ENCODE measurements at regions not wholly inside any gene's neighbourhood (a gene's known extent, or its start where the extent isn't known, plus 50 kb on each side); places are given as distances from the start of the nearest gene placed in this dataset.

GRCh38 chr12:97229004-97229403 lies 233.6 kb upstream of the RMST start:
- no peak overlapping the region for H3K27ac ChIP-seq (ENCODE audit: control insufficient read depth, insufficient read depth, low read length)
- dilution Hi-C loops (cut with MboI; ENCODE audit: extremely low pct_ligation_motif_present, low sequenced_read_pairs): no loop called here
- FAIRE-seq: no peak
- H3K4me2 ChIP-seq (ENCODE audit: control insufficient read depth, extremely low read depth, insufficient read depth, low read depth, low read length): no peak overlapping the region
- TF ChIP-seq EZH2 (IDR thresholded peaks at IDR 0.05; ENCODE audit: low read length): no peak
- H3K36me3 ChIP-seq (ENCODE audit: control insufficient read depth in 2 of 2, extremely low read depth in 1 of 2, insufficient read depth in 2 of 2, low read length in 2 of 2): no peaks in the 10 kb centered on the region
- no peaks in the 10 kb centered on the region for H3K4me1 ChIP-seq (ENCODE audit: control insufficient read depth, extremely low read depth, insufficient read depth, low read length)
- H3K27me3 ChIP-seq (ENCODE audit: control insufficient read depth, extremely low read depth, insufficient read depth, low read length): no peaks in the 10 kb centered on the region
- no peaks in the 10 kb centered on the region for H3K9me1 ChIP-seq (ENCODE audit: control insufficient read depth, extremely low read depth, insufficient read depth, low read length)
- no peak overlapping the region for H2AFZ ChIP-seq (ENCODE audit: control insufficient read depth, low read length)
- H3K4me3 ChIP-seq (ENCODE audit: control insufficient read depth in 2 of 3, extremely low read depth in 1 of 3, insufficient read depth in 2 of 3, low read depth in 1 of 3, low read length in 3 of 3): no peak overlapping the region
- H3K79me2 ChIP-seq (ENCODE audit: control insufficient read depth, insufficient read depth, low read length): no peaks in the 10 kb centered on the region
- DNase-seq (ENCODE audit: low read depth, low spot score): no peak
- no peaks in the 10 kb centered on the region for H3K9me3 ChIP-seq (ENCODE audit: control insufficient read depth, low read depth, low read length)
- no peaks in the 10 kb centered on the region for H4K20me1 ChIP-seq (ENCODE audit: control insufficient read depth, extremely low read depth, insufficient read depth, low read length)
- no peak overlapping the region for H3K9ac ChIP-seq (ENCODE audit: control insufficient read depth, extremely low read depth, insufficient read depth, low read length)

GRCh38 chr12:97235102-97235501 lies 227.5 kb upstream of the RMST start:
- no peaks in the 10 kb centered on the region for H3K27me3 ChIP-seq (ENCODE audit: control insufficient read depth, extremely low read depth, insufficient read depth, low read length)
- H3K4me1 ChIP-seq (ENCODE audit: control insufficient read depth, extremely low read depth, insufficient read depth, low read length): no peaks in the 10 kb centered on the region
- H3K4me3 ChIP-seq (ENCODE audit: control insufficient read depth in 2 of 3, extremely low read depth in 1 of 3, insufficient read depth in 2 of 3, low read depth in 1 of 3, low read length in 3 of 3): no peak overlapping the region
- dilution Hi-C loops (cut with MboI; ENCODE audit: extremely low pct_ligation_motif_present, low sequenced_read_pairs): no loop called here
- H3K9me1 ChIP-seq (ENCODE audit: control insufficient read depth, extremely low read depth, insufficient read depth, low read length): no peaks in the 10 kb centered on the region
- DNase-seq (ENCODE audit: low read depth, low spot score) (no peak), FAIRE-seq (no peak)
- H3K9me3 ChIP-seq (ENCODE audit: control insufficient read depth, low read depth, low read length): no peaks in the 10 kb centered on the region
- H3K4me2 ChIP-seq (ENCODE audit: control insufficient read depth, extremely low read depth, insufficient read depth, low read depth, low read length): no peak overlapping the region
- H3K27ac ChIP-seq (ENCODE audit: control insufficient read depth, insufficient read depth, low read length): no peak overlapping the region
- no peaks in the 10 kb centered on the region for H3K79me2 ChIP-seq (ENCODE audit: control insufficient read depth, insufficient read depth, low read length)
- TF ChIP-seq EZH2 (IDR thresholded peaks at IDR 0.05; ENCODE audit: low read length) (no peak), CTCF (optimal IDR thresholded peaks at IDR 0.05 in 1 of 3, IDR thresholded peaks at IDR 0.05 in 1 of 3, conservative IDR thresholded peaks at IDR 0.05 in 1 of 3; ENCODE audit: extremely low read depth in 1 of 3, insufficient read depth in 2 of 3, low read length in 3 of 3) (no peak)
- no peak overlapping the region for H3K9ac ChIP-seq (ENCODE audit: control insufficient read depth, extremely low read depth, insufficient read depth, low read length)
- no peaks in the 10 kb centered on the region for H4K20me1 ChIP-seq (ENCODE audit: control insufficient read depth, extremely low read depth, insufficient read depth, low read length)
- H2AFZ ChIP-seq (ENCODE audit: control insufficient read depth, low read length): no peak overlapping the region
- no peaks in the 10 kb centered on the region for H3K36me3 ChIP-seq (ENCODE audit: control insufficient read depth in 2 of 2, extremely low read depth in 1 of 2, insufficient read depth in 2 of 2, low read length in 2 of 2)

GRCh38 chr12:97246368-97246767 lies 216.2 kb upstream of the RMST start:
- no peak overlapping the region for H3K4me2 ChIP-seq (ENCODE audit: control insufficient read depth, extremely low read depth, insufficient read depth, low read depth, low read length)
- no peaks in the 10 kb centered on the region for H4K20me1 ChIP-seq (ENCODE audit: control insufficient read depth, extremely low read depth, insufficient read depth, low read length)
- H3K27me3 ChIP-seq (ENCODE audit: control insufficient read depth, extremely low read depth, insufficient read depth, low read length): no peaks in the 10 kb centered on the region
- H3K9me1 ChIP-seq (ENCODE audit: control insufficient read depth, extremely low read depth, insufficient read depth, low read length): no peaks in the 10 kb centered on the region
- no peak overlapping the region for H3K27ac ChIP-seq (ENCODE audit: control insufficient read depth, insufficient read depth, low read length)
- H2AFZ ChIP-seq (ENCODE audit: control insufficient read depth, low read length): no peak overlapping the region
- no peak overlapping the region for H3K9ac ChIP-seq (ENCODE audit: control insufficient read depth, extremely low read depth, insufficient read depth, low read length)
- dilution Hi-C loops (cut with MboI; ENCODE audit: extremely low pct_ligation_motif_present, low sequenced_read_pairs): no loop called here
- no peaks in the 10 kb centered on the region for H3K9me3 ChIP-seq (ENCODE audit: control insufficient read depth, low read depth, low read length)
- TF ChIP-seq CTCF (optimal IDR thresholded peaks at IDR 0.05 in 1 of 3, IDR thresholded peaks at IDR 0.05 in 1 of 3, conservative IDR thresholded peaks at IDR 0.05 in 1 of 3; ENCODE audit: extremely low read depth in 1 of 3, insufficient read depth in 2 of 3, low read length in 3 of 3): no peak
- H3K79me2 ChIP-seq (ENCODE audit: control insufficient read depth, insufficient read depth, low read length): no peaks in the 10 kb centered on the region
- DNase-seq (ENCODE audit: low read depth, low spot score) (no peak), FAIRE-seq (no peak)
- no peaks in the 10 kb centered on the region for H3K4me1 ChIP-seq (ENCODE audit: control insufficient read depth, extremely low read depth, insufficient read depth, low read length)
- H3K36me3 ChIP-seq (ENCODE audit: control insufficient read depth in 2 of 2, extremely low read depth in 1 of 2, insufficient read depth in 2 of 2, low read length in 2 of 2): no peaks in the 10 kb centered on the region
- H3K4me3 ChIP-seq (ENCODE audit: control insufficient read depth in 2 of 3, extremely low read depth in 1 of 3, insufficient read depth in 2 of 3, low read depth in 1 of 3, low read length in 3 of 3): no peak overlapping the region
